IMR-90 (cell line): ENCODE measurements at regions not wholly inside any gene's neighbourhood (a gene's known extent, or its start where the extent isn't known, plus 50 kb on each side); places are given as distances from the start of the nearest gene placed in this dataset.

Experiments used
- ATAC-seq: fragments of 200-7000 bp; cut with Tn5 transposase; 2 replicates; pipeline ENCODE4 v1.9.1; 2020; ENCODE audit warnings: low read depth, mild to moderate bottlenecking, moderate library complexity
- BruUV-seq: library from RNA; stranded (reverse); fragments of 400-500 nt; replicated peaks from 2 replicates; lab custom pipeline; 2021; lab: Mats Ljungman, UMichigan
- CTCF ChIA-PET: fragments of 300-600 bp; formaldehyde crosslinking; extraction: SDS; loops from one replicate; lab custom pipeline; 2021; ENCODE audit warnings: antibody characterized with exemption; lab: Yijun Ruan, JAX
- POLR2A ChIA-PET: fragments of 300-600 bp; sonication (Branson Sonifier 250); formaldehyde crosslinking; loops from one replicate; lab custom pipeline; 2022; ENCODE audit warnings: antibody characterized with exemption; ENCODE audit not compliant: unreplicated experiment; lab: Charles Lee
- DNase-seq: peaks from one replicate; pipeline ENCODE4 v3.0.0; 2013
- H2AFZ ChIP-seq: replicated peaks from 2 replicates; pipeline ENCODE3; 2013; ENCODE audit warnings: low read length, mild to moderate bottlenecking; ENCODE audit not compliant: poor library complexity
- H2AK5ac ChIP-seq: 2 replicates; pipeline ENCODE4 v1.6.1; 2013; ENCODE audit warnings: low read depth, low read length, inconsistent platforms
- H2AK9ac ChIP-seq: replicated peaks from 2 replicates; pipeline ENCODE3; 2013; ENCODE audit warnings: mild to moderate bottlenecking, low read depth, low read length, moderate library complexity; ENCODE audit not compliant: poor library complexity
- H2BK120ac ChIP-seq: 2 replicates; pipeline ENCODE4 v1.6.1; 2013; ENCODE audit warnings: low read depth, low read length, inconsistent platforms
- H2BK15ac ChIP-seq: 3 replicates; pipeline ENCODE4 v1.6.1; 2013; ENCODE audit warnings: low read depth, low read length, inconsistent platforms
- H2BK20ac ChIP-seq: 2 replicates; pipeline ENCODE4 v1.6.1; 2013; ENCODE audit warnings: low read depth, mild to moderate bottlenecking, inconsistent platforms, low read length, moderate library complexity
- H2BK5ac ChIP-seq: 2 replicates; pipeline ENCODE4 v1.6.1; 2013; ENCODE audit warnings: mild to moderate bottlenecking, low read depth, low read length, inconsistent platforms; ENCODE audit not compliant: poor library complexity, severe bottlenecking
- H3K14ac ChIP-seq: replicated peaks from 2 replicates; pipeline ENCODE4 v1.6.1; 2013; ENCODE audit warnings: low read depth, low read length, inconsistent platforms
- H3K18ac ChIP-seq: 2 replicates; pipeline ENCODE4 v1.6.1; 2013; ENCODE audit warnings: low read depth, low read length, control low read depth
- H3K23ac ChIP-seq: 2 replicates; pipeline ENCODE4 v1.6.1; 2013; ENCODE audit warnings: low read depth, low read length, inconsistent platforms
- H3K27ac ChIP-seq: 2 replicates; pipeline ENCODE4 v1.5.1; 2013; ENCODE audit warnings: mild to moderate bottlenecking, control low read depth, low read length; ENCODE audit not compliant: insufficient read depth
- H3K27me3 ChIP-seq: 2 replicates; pipeline ENCODE4 v1.6.1; 2013; ENCODE audit warnings: low read length; ENCODE audit not compliant: control insufficient read depth, insufficient read depth
- H3K36me3 ChIP-seq: 2 replicates; pipeline ENCODE4 v1.6.1; 2013; ENCODE audit warnings: low read length, mixed read lengths; ENCODE audit not compliant: control insufficient read depth, insufficient read depth
- H3K4ac ChIP-seq: 2 replicates; pipeline ENCODE4 v1.6.1; 2013; ENCODE audit warnings: low read depth, low read length, inconsistent platforms
- H3K4me1 ChIP-seq: 2 replicates; pipeline ENCODE4 v1.6.1; 2013; ENCODE audit warnings: low read length, mixed read lengths; ENCODE audit not compliant: control insufficient read depth, insufficient read depth
- H3K4me2 ChIP-seq: 2 replicates; pipeline ENCODE4 v1.6.1; 2013; ENCODE audit warnings: low read depth, mild to moderate bottlenecking, control low read depth, low read length, moderate library complexity
- H3K4me3 ChIP-seq: 2 replicates; pipeline ENCODE4 v1.5.1; 2013; ENCODE audit warnings: low read depth, mild to moderate bottlenecking, control low read depth, low read length, moderate library complexity; ENCODE audit not compliant: insufficient read depth
- H3K56ac ChIP-seq: 2 replicates; pipeline ENCODE4 v1.6.1; 2013; ENCODE audit warnings: low read length, inconsistent platforms; ENCODE audit not compliant: insufficient read depth; ENCODE audit errors: extremely low read depth
- H3K79me1 ChIP-seq, 2 experiments: 2 replicates each; pipeline ENCODE4 v1.6.1; 2013; ENCODE audit warnings: low read length in 2 of 2, inconsistent platforms in 1 of 2, low read depth in 1 of 2
- H3K9ac ChIP-seq: 2 replicates; pipeline ENCODE4 v1.6.1; 2013; ENCODE audit warnings: low read depth, low read length, control low read depth
- H3K9me1 ChIP-seq: 2 replicates; pipeline ENCODE4 v1.6.1; 2013; ENCODE audit warnings: low read length, inconsistent platforms; ENCODE audit not compliant: insufficient read depth
- H3K9me3 ChIP-seq: 2 replicates; pipeline ENCODE4 v1.6.1; 2013; ENCODE audit warnings: low read length; ENCODE audit not compliant: control insufficient read depth, insufficient read depth
- H4K20me1 ChIP-seq: 2 replicates; pipeline ENCODE4 v1.6.1; 2013; ENCODE audit warnings: low read length, inconsistent platforms; ENCODE audit not compliant: insufficient read depth
- H4K5ac ChIP-seq: 2 replicates; pipeline ENCODE4 v1.6.1; 2013; ENCODE audit warnings: mild to moderate bottlenecking, low read depth, low read length, control low read depth
- H4K8ac ChIP-seq, 2 experiments: 2 replicates each; pipeline ENCODE4 v1.6.1; 2013; ENCODE audit warnings: low read depth in 2 of 2, low read length in 2 of 2, control low read depth in 1 of 2, inconsistent platforms in 1 of 2
- H4K91ac ChIP-seq: 2 replicates; pipeline ENCODE4 v1.6.1; 2013; ENCODE audit warnings: low read depth, low read length, inconsistent platforms; ENCODE audit not compliant: insufficient read depth
- BHLHE40 ChIP-seq: fragments of 150-350 bp; IDR thresholded peaks from 2 replicates; pipeline ENCODE4 v1.6.1; 2016; ENCODE audit warnings: mild to moderate bottlenecking, low read depth, low read length
- FOS ChIP-seq: fragments of 150-350 bp; IDR thresholded peaks from 2 replicates; pipeline ENCODE4 v1.6.1; 2016; ENCODE audit warnings: low read depth, low read length
- RCOR1 ChIP-seq: IDR thresholded peaks from 2 replicates; pipeline ENCODE4 v1.6.1; 2012; ENCODE audit warnings: mild to moderate bottlenecking, low read length, improper control_type of control experiment; ENCODE audit not compliant: insufficient replicate concordance
- RFX5 ChIP-seq: IDR thresholded peaks from 2 replicates; pipeline ENCODE4 v1.8.0; 2012; ENCODE audit warnings: low read depth, mild to moderate bottlenecking, low read length, moderate library complexity
- USF2 ChIP-seq: fragments of 150-350 bp; IDR thresholded peaks from 2 replicates; pipeline ENCODE4 v1.6.1; 2017; ENCODE audit warnings: mild to moderate bottlenecking, antibody characterized with exemption, low read length, low read depth
- WGBS, 2 experiments: methylation state at CpG; one replicate each; pipeline versions ENCODE4 v1.1.5 to v1.1.7; 2013; ENCODE audit warnings: missing lambda C conversion rate in 2 of 2; ENCODE audit not compliant: insufficient read length in 1 of 2; ENCODE audit errors: extremely low coverage in 2 of 2; 5-methylcytosine and 5-hydroxymethylcytosine counted together
- dilution Hi-C: fragments of 300-500 bp; cut with HindIII; formaldehyde crosslinking; loops from one replicate; pipeline ENCODE4 v1.14.3; 2018; ENCODE audit warnings: low sequenced_read_pairs; ENCODE audit not compliant: unreplicated experiment
- in situ Hi-C: fragments of 300-500 bp; cut with MboI; formaldehyde crosslinking; loops from 3 replicates; pipeline ENCODE4 v1.14.3; 2019; ENCODE audit warnings: low sequenced_read_pairs, inconsistent platforms, mixed read lengths
- intact Hi-C: fragments of 100-400 bp; cut with micrococcal nuclease; formaldehyde crosslinking; loops from 2 replicates; pipeline ENCODE4 v1.10.0; 2022

- no peak for DNase-seq
- H2BK20ac ChIP-seq, result no peak overlapping the region
- H3K79me1 ChIP-seq, result no peaks in the 10 kb centered on the region
- H4K91ac ChIP-seq, result no peak overlapping the region
- H3K14ac ChIP-seq, result no peak overlapping the region
- no peak overlapping the region for H2AK5ac ChIP-seq
- H3K4me2 ChIP-seq, result no peak overlapping the region
- TF ChIP-seq USF2 (no peak), FOS (no peak), RFX5 (no peak), BHLHE40 (no peak), RCOR1 (no peak)
- in situ Hi-C loops, result no loop called here
- intact Hi-C loops, result no loop called here
- H3K9ac ChIP-seq, result no peak overlapping the region
- H2BK15ac ChIP-seq, result no peak overlapping the region
- H3K4ac ChIP-seq, result no peak overlapping the region
- no peak overlapping the region for H3K23ac ChIP-seq
- no peak for ATAC-seq
- no peak overlapping the region for H4K8ac ChIP-seq
- H4K5ac ChIP-seq, result no peak overlapping the region
- H3K4me3 ChIP-seq, result no peak overlapping the region
- BruUV-seq, result no TSS peak
- no peak overlapping the region for H3K27ac ChIP-seq
- ChIA-PET CTCF (no interaction called here), POLR2A (no interaction called here)
- no peaks in the 10 kb centered on the region for H3K9me1 ChIP-seq
- H2AFZ ChIP-seq, result no peak overlapping the region
- H3K4me1 ChIP-seq, result no peaks in the 10 kb centered on the region
- no peak overlapping the region for H2BK5ac ChIP-seq
- dilution Hi-C loops, result no loop called here
- no peak overlapping the region for H3K18ac ChIP-seq
- no peak overlapping the region for H3K56ac ChIP-seq
- no peaks in the 10 kb centered on the region for H3K36me3 ChIP-seq
- no peak overlapping the region for H2AK9ac ChIP-seq
- no peaks in the 10 kb centered on the region for H4K20me1 ChIP-seq
- H3K27me3 ChIP-seq, result no peaks in the 10 kb centered on the region
- H2BK120ac ChIP-seq, result no peak overlapping the region
- peaks cover 7% of the 10 kb centered on the region; the same call in 1 of the 2 replicates for H3K9me3 ChIP-seq
- WGBS, 2 experiments, result no CpG with 5 or more reads among the region's 1 CpG
Observed at GRCh38 chr18:71012789-71013188, 723.9 kb downstream of the SOCS6 start.
